ENCODE measurements at regions not wholly inside any gene's neighbourhood (a gene's known extent, or its start where the extent isn't known, plus 50 kb on each side); places are given as distances from the start of the nearest gene placed in this dataset.

- no peak for TF ChIP-seq REST (IDR thresholded peaks at IDR 0.05; ENCODE audit: unreplicated experiment)
- TF ChIP-seq JUNB (IDR thresholded peaks at IDR 0.05; ENCODE audit: unreplicated experiment), result no peak
- TF ChIP-seq NANOG (IDR thresholded peaks at IDR 0.05; ENCODE audit: borderline replicate concordance), result no peak
- TF ChIP-seq ETS1 (IDR thresholded peaks at IDR 0.05), result no peak
- TF ChIP-seq CTCF (conservative IDR thresholded peaks at IDR 0.05; ENCODE audit: low read depth in 2 of 2), result no peak
- no peak for TF ChIP-seq ZNF114 (CRISPR knock-in tag; IDR thresholded peaks at IDR 0.05)
- no peak for TF ChIP-seq STAT1 (IDR thresholded peaks at IDR 0.05; ENCODE audit: unreplicated experiment)
- TF ChIP-seq POLR2AphosphoS5 (IDR thresholded peaks at IDR 0.05; ENCODE audit: low read depth), result no peak
- no peak for TF ChIP-seq ZNF462 (CRISPR knock-in tag; IDR thresholded peaks at IDR 0.05)
- TF ChIP-seq ZNF331 (CRISPR knock-in tag; IDR thresholded peaks at IDR 0.05; ENCODE audit: low read depth), result no peak
- no peak for TF ChIP-seq CREB1 (CRISPR knock-in tag; IDR thresholded peaks at IDR 0.05; ENCODE audit: low read depth)
- no peak for TF ChIP-seq EZH2phosphoT487 (IDR thresholded peaks at IDR 0.05; ENCODE audit: unreplicated experiment)
- no peak for TF ChIP-seq EZH2 (IDR thresholded peaks at IDR 0.05; ENCODE audit: low read depth, unreplicated experiment)
- H3K27ac ChIP-seq (ENCODE audit: low read depth), result no peak overlapping the region
- H3F3A ChIP-seq (replicated peaks; ENCODE audit: low read depth), result no peaks in the 10 kb centered on the region
- no peak overlapping the region; the same call in 1 of the 2 replicates for H2AFZ ChIP-seq
- H4K20me1 ChIP-seq (replicated peaks; ENCODE audit: insufficient read depth), result no peaks in the 10 kb centered on the region
- Mint-ChIP-seq H3K4me3 (no peak overlapping the region), H3K9me3 (no peaks in the 10 kb centered on the region), H3K4me1 (no peaks in the 10 kb centered on the region), H3K27ac (no peak overlapping the region), H3K36me3 (ENCODE audit: low read depth) (no peaks in the 10 kb centered on the region), H3K27me3 (ENCODE audit: insufficient read depth, low read depth, poor library complexity) (no peaks in the 10 kb centered on the region)
- ATAC-seq, result no peak
- no peak for DNase-seq (ENCODE audit: low spot score)
- H3K79me2 ChIP-seq (replicated peaks; ENCODE audit: insufficient read depth), result no peaks in the 10 kb centered on the region
- no peaks in the 10 kb centered on the region for H3K4me1 ChIP-seq (ENCODE audit: insufficient read depth)
- H3K9me2 ChIP-seq (ENCODE audit: insufficient read depth), result no peaks in the 10 kb centered on the region
- H3K4me3 ChIP-seq, result no peak overlapping the region
- H3K36me3 ChIP-seq (ENCODE audit: insufficient read depth), result no peaks in the 10 kb centered on the region
- H3K27me3 ChIP-seq (ENCODE audit: insufficient read depth), result no peaks in the 10 kb centered on the region
- H3K4me2 ChIP-seq, result no peak overlapping the region
Observed at GRCh38 chr4:29966386-29966785, 753.8 kb upstream of the PCDH7 start.
